ENCODE measurements at regions not wholly inside any gene's neighbourhood (a gene's known extent, or its start where the extent isn't known, plus 50 kb on each side); places are given as distances from the start of the nearest gene placed in this dataset.
"Not testable (repeated sequence)": the region's sequence is repeated elsewhere in the genome, so short reads cannot be mapped to it uniquely, and the experiment has no call there.

DNA sequence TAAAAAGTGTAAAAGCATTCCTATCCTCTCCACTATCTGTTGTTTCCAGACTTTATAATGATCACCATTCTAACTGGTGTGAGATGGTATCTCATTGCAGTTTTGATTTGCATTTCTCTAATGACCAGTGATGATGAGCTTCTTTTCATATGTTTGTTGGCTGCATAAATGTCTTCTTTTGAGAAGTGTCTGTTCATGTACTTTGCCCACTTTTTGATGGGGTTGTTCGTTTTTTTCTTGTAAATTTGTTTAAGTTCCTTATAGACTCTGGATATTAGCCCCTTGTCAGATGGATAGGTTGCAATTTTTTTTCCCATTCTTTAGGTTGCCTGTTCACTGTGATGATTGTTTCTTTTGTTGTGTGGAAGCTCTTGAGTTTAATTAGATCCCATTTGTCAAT lies 199.6 kb upstream of the ETV3 start:
- H3K36me3 ChIP-seq (ENCODE audit: control insufficient read depth in 4 of 4, insufficient read depth in 4 of 4, low read length in 3 of 4); CTCF ChIA-PET; H3K27me3 ChIP-seq (replicated peaks in 2 of 5; ENCODE audit: control insufficient read depth in 4 of 5, insufficient read depth in 5 of 5, low read length in 4 of 5); H3K4me3 ChIP-seq (ENCODE audit: control insufficient read depth in 1 of 7, extremely low read depth in 1 of 7, insufficient read depth in 4 of 7, low read depth in 2 of 7, low read length in 6 of 7); POLR2A ChIA-PET; DNase-seq; H3K9me3 ChIP-seq (ENCODE audit: control extremely low read depth in 1 of 5, control insufficient read depth in 4 of 5, insufficient read depth in 2 of 5, low read depth in 1 of 5, low read length in 4 of 5); H3K27ac ChIP-seq (ENCODE audit: insufficient read depth in 1 of 2, low read depth in 1 of 2, low read length in 2 of 2, poor library complexity in 1 of 2, severe bottlenecking in 2 of 2); H3K4me1 ChIP-seq (ENCODE audit: control extremely low read depth in 1 of 4, control insufficient read depth in 4 of 4, insufficient read depth in 4 of 4, low read length in 3 of 4): not testable (repeated sequence)
- 100% methylated on average over 1 of the region's 1 CpG for WGBS (ENCODE audit: insufficient coverage)

DNA sequence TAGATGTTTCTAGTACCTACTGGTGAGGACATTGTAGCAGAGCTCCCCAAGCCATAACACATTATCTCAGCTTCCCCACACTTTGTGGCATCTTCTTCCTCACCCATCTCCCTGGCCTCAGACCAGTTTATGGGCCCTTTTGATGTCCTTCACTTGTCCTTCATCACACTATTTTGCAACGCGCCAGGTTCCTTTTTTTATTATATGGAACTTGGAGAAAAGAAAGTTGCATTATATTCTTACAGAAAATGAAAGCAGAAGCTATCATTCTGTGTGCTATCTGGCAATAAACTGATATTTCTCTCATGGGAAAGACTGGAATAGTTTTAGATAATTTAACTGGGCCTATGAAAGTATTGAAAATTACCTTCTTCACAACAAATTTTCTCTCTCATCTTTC lies 196.9 kb upstream of the ETV3 start:
- no CpG with 5 or more reads among the region's 2 CpGs for WGBS (ENCODE audit: insufficient coverage)
- H3K27me3 ChIP-seq (replicated peaks in 2 of 5; ENCODE audit: control insufficient read depth in 4 of 5, insufficient read depth in 5 of 5, low read length in 4 of 5): no peaks in the 10 kb centered on the region
- H3K27ac ChIP-seq (ENCODE audit: insufficient read depth in 1 of 2, low read depth in 1 of 2, low read length in 2 of 2, poor library complexity in 1 of 2, severe bottlenecking in 2 of 2): no peak overlapping the region
- no peaks in the 10 kb centered on the region for H3K36me3 ChIP-seq (ENCODE audit: control insufficient read depth in 4 of 4, insufficient read depth in 4 of 4, low read length in 3 of 4)
- CTCF ChIA-PET: no interaction called here
- peaks cover 0 to 4% (median 0%) of the 10 kb centered on the region in 4 experiments for H3K4me1 ChIP-seq (ENCODE audit: control extremely low read depth in 1 of 4, control insufficient read depth in 4 of 4, insufficient read depth in 4 of 4, low read length in 3 of 4)
- H3K4me3 ChIP-seq (ENCODE audit: control insufficient read depth in 1 of 7, extremely low read depth in 1 of 7, insufficient read depth in 4 of 7, low read depth in 2 of 7, low read length in 6 of 7): no peak overlapping the region
- DNase-seq: no peak
- peaks cover 0 to 2% (median 0%) of the 10 kb centered on the region in 5 experiments for H3K9me3 ChIP-seq (ENCODE audit: control extremely low read depth in 1 of 5, control insufficient read depth in 4 of 5, insufficient read depth in 2 of 5, low read depth in 1 of 5, low read length in 4 of 5)
- POLR2A ChIA-PET: interaction anchor here (0.6 kb wide), 1 partner anchor 21 kb away, joined by 3 read pairs; no protein-coding TSS in a partner anchor

DNA sequence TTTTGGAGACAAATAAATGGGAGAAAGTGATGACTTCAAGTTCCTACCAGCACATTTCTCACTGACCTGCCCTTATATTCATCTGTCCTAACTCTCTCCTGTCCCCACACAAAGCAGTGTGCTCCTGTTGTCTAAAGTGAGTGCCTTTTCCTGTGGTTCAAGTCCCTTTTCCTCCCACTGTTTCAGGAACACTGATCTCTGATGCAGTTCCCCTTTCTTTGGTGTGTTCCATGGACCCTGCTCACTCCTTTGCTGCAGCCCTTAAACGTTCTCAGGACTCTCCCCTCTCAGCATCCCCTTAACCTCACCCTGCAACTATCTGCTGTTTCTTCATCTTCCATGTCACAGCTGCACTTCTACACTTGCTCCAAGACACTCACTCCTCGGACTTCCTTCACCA lies 195.8 kb upstream of the ETV3 start:
- no peak for DNase-seq
- Histone ChIP-seq H3K27me3 (replicated peaks in 2 of 5; ENCODE audit: control insufficient read depth in 4 of 5, insufficient read depth in 5 of 5, low read length in 4 of 5) (no peaks in the 10 kb centered on the region), H3K36me3 (ENCODE audit: control insufficient read depth in 4 of 4, insufficient read depth in 4 of 4, low read length in 3 of 4) (no peaks in the 10 kb centered on the region), H3K4me3 (ENCODE audit: control insufficient read depth in 1 of 7, extremely low read depth in 1 of 7, insufficient read depth in 4 of 7, low read depth in 2 of 7, low read length in 6 of 7) (no peak overlapping the region), H3K9me3 (ENCODE audit: control extremely low read depth in 1 of 5, control insufficient read depth in 4 of 5, insufficient read depth in 2 of 5, low read depth in 1 of 5, low read length in 4 of 5) (peaks cover 0 to 2% (median 0%) of the 10 kb centered on the region in 5 experiments), H3K4me1 (ENCODE audit: control extremely low read depth in 1 of 4, control insufficient read depth in 4 of 4, insufficient read depth in 4 of 4, low read length in 3 of 4) (peaks cover 0 to 4% (median 0%) of the 10 kb centered on the region in 4 experiments), H3K27ac (ENCODE audit: insufficient read depth in 1 of 2, low read depth in 1 of 2, low read length in 2 of 2, poor library complexity in 1 of 2, severe bottlenecking in 2 of 2) (no peak overlapping the region)
- ChIA-PET CTCF (no interaction called here), POLR2A (no interaction called here)
- WGBS (ENCODE audit: insufficient coverage): 48% methylated on average over 2 of the region's 2 CpGs

DNA sequence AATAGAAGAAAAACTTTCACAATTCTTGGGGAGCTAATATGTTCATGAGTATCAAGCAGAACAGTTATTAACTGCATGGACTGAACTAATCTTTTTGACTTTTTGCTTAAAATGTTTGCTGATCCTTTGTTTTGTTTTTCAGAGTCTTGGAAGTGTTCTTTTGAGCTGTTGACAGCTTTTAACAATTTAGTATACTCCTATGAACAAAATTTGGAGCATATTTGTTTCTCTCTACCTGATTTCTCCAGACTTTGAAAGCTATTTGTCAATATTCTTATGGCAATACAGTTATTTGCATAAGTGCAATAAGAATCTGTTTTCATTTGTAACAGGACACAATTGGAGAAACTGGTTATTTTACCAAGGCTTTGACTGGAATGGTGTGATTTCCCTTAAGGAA lies 192.0 kb upstream of the ETV3 start:
- CTCF ChIA-PET: interaction anchor here (0.7 kb wide), 1 partner anchor 19 kb away, joined by 4 read pairs; no protein-coding TSS in a partner anchor
- POLR2A ChIA-PET; H3K36me3 ChIP-seq (ENCODE audit: control insufficient read depth in 4 of 4, insufficient read depth in 4 of 4, low read length in 3 of 4); H3K27ac ChIP-seq (ENCODE audit: insufficient read depth in 1 of 2, low read depth in 1 of 2, low read length in 2 of 2, poor library complexity in 1 of 2, severe bottlenecking in 2 of 2); DNase-seq; H3K9me3 ChIP-seq (ENCODE audit: control extremely low read depth in 1 of 5, control insufficient read depth in 4 of 5, insufficient read depth in 2 of 5, low read depth in 1 of 5, low read length in 4 of 5); H3K27me3 ChIP-seq (replicated peaks in 2 of 5; ENCODE audit: control insufficient read depth in 4 of 5, insufficient read depth in 5 of 5, low read length in 4 of 5); H3K4me3 ChIP-seq (ENCODE audit: control insufficient read depth in 1 of 7, extremely low read depth in 1 of 7, insufficient read depth in 4 of 7, low read depth in 2 of 7, low read length in 6 of 7); H3K4me1 ChIP-seq (ENCODE audit: control extremely low read depth in 1 of 4, control insufficient read depth in 4 of 4, insufficient read depth in 4 of 4, low read length in 3 of 4): not testable (repeated sequence)

DNA sequence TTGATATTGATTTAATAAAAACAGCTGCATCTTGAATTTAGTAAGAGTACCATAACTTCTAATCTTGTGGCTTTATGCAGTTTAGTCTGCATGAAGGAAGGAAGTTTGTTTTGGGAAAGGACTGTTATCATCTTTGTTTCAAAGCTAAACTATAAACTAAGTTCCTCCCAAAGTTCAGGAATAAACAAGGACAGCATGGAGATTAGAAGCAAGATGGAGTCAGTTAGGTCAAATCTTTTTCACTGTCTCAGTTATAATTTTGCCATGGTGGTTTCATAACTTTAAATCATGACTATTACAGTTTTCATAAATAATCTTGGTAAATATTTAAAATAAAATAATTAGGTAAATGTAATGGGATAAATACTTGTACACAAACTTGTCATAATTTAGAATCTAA lies 189.9 kb upstream of the ETV3 start:
- DNase-seq; H3K4me1 ChIP-seq (ENCODE audit: control extremely low read depth in 1 of 4, control insufficient read depth in 4 of 4, insufficient read depth in 4 of 4, low read length in 3 of 4); H3K9me3 ChIP-seq (ENCODE audit: control extremely low read depth in 1 of 5, control insufficient read depth in 4 of 5, insufficient read depth in 2 of 5, low read depth in 1 of 5, low read length in 4 of 5); H3K36me3 ChIP-seq (ENCODE audit: control insufficient read depth in 4 of 4, insufficient read depth in 4 of 4, low read length in 3 of 4); POLR2A ChIA-PET; H3K4me3 ChIP-seq (ENCODE audit: control insufficient read depth in 1 of 7, extremely low read depth in 1 of 7, insufficient read depth in 4 of 7, low read depth in 2 of 7, low read length in 6 of 7); H3K27ac ChIP-seq (ENCODE audit: insufficient read depth in 1 of 2, low read depth in 1 of 2, low read length in 2 of 2, poor library complexity in 1 of 2, severe bottlenecking in 2 of 2); H3K27me3 ChIP-seq (replicated peaks in 2 of 5; ENCODE audit: control insufficient read depth in 4 of 5, insufficient read depth in 5 of 5, low read length in 4 of 5); CTCF ChIA-PET: not testable (repeated sequence)

DNA sequence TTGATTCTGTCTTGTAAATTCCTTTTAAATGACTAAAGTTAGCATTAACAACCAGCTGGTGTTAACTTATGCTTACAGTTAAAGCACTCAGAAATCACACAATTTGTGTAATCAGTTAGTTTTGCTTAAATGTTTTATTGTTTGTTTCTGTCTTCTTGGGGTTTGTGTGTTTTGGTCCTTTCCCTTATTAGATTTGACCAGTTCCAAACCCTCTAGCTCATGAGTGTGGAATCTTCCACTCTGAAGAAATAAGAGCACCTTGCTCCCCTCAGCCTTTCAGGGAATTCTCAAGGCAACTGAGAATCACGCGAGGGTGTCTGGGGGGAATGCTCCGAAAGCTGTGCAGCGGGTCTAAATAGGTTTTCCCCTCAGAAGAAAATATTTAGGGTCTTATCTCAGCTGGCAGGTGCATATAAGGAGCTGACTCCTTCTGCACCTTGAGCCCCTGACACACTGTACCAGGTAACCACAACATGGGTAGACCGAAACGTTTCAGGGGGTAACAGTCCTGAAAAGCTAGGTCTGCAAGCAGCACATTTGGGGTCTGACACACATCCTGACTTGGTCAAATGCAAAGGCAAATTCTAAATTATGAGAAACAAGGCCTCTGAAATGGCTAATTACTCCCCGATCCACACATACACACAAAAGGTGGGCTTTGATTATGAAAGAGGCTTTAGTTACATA lies 188.1 kb upstream of the ETV3 start:
- Histone ChIP-seq H3K27me3 (replicated peaks in 2 of 5; ENCODE audit: control insufficient read depth in 4 of 5, insufficient read depth in 5 of 5, low read length in 4 of 5) (no peaks in the 10 kb centered on the region), H3K4me3 (ENCODE audit: control insufficient read depth in 1 of 7, extremely low read depth in 1 of 7, insufficient read depth in 4 of 7, low read depth in 2 of 7, low read length in 6 of 7) (no peak overlapping the region), H3K9me3 (ENCODE audit: control extremely low read depth in 1 of 5, control insufficient read depth in 4 of 5, insufficient read depth in 2 of 5, low read depth in 1 of 5, low read length in 4 of 5) (peaks cover 0 to 4% (median 1%) of the 10 kb centered on the region in 5 experiments), H3K27ac (ENCODE audit: insufficient read depth in 1 of 2, low read depth in 1 of 2, low read length in 2 of 2, poor library complexity in 1 of 2, severe bottlenecking in 2 of 2) (no peak overlapping the region), H3K4me1 (ENCODE audit: control extremely low read depth in 1 of 4, control insufficient read depth in 4 of 4, insufficient read depth in 4 of 4, low read length in 3 of 4) (no peaks in the 10 kb centered on the region), H3K36me3 (ENCODE audit: control insufficient read depth in 4 of 4, insufficient read depth in 4 of 4, low read length in 3 of 4) (no peaks in the 10 kb centered on the region)
- DNase-seq: no peak
- ChIA-PET POLR2A (no interaction called here), CTCF (interaction anchor here (0.6 to 1.1 kb wide), 3 partner anchors 14 to 44 kb away, joined by 3 to 4 read pairs (median 3); no protein-coding TSS in a partner anchor)
- 93% methylated on average over 3 of the region's 7 CpGs for WGBS (ENCODE audit: insufficient coverage)

DNA sequence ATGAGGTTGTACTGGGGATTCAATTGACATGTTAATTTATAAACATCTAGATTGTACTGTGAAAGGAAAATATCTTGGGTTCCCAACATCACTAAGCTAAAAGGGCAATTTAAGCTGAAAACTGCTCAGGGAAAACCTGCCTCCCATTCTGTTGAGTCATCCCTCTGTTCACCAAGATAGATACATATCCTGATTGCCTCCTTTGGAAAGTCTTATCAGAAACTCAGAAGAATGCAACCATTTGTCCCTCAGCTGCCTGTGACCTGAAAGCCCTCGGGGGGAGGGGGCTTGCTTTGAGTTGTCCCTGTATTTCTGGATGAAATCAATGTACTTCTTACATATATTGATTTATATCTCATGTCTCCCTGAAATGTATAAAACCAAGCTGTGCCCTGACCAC lies 187.0 kb upstream of the ETV3 start:
- Histone ChIP-seq H3K27me3 (replicated peaks in 2 of 5; ENCODE audit: control insufficient read depth in 4 of 5, insufficient read depth in 5 of 5, low read length in 4 of 5) (no peaks in the 10 kb centered on the region), H3K4me3 (ENCODE audit: control insufficient read depth in 1 of 7, extremely low read depth in 1 of 7, insufficient read depth in 4 of 7, low read depth in 2 of 7, low read length in 6 of 7) (no peak overlapping the region), H3K36me3 (ENCODE audit: control insufficient read depth in 4 of 4, insufficient read depth in 4 of 4, low read length in 3 of 4) (no peaks in the 10 kb centered on the region), H3K27ac (ENCODE audit: insufficient read depth in 1 of 2, low read depth in 1 of 2, low read length in 2 of 2, poor library complexity in 1 of 2, severe bottlenecking in 2 of 2) (no peak overlapping the region), H3K9me3 (ENCODE audit: control extremely low read depth in 1 of 5, control insufficient read depth in 4 of 5, insufficient read depth in 2 of 5, low read depth in 1 of 5, low read length in 4 of 5) (peaks cover 0 to 4% (median 0%) of the 10 kb centered on the region in 5 experiments), H3K4me1 (ENCODE audit: control extremely low read depth in 1 of 4, control insufficient read depth in 4 of 4, insufficient read depth in 4 of 4, low read length in 3 of 4) (no peaks in the 10 kb centered on the region)
- ChIA-PET POLR2A (no interaction called here), CTCF (no interaction called here)
- WGBS (ENCODE audit: insufficient coverage): no CpG with 5 or more reads among the region's 1 CpG
- no peak for DNase-seq

Data from common myeloid progenitor, CD34-positive (primary cell).